H1 (cell line): ENCODE measurements at regions not wholly inside any gene's neighbourhood (a gene's known extent, or its start where the extent isn't known, plus 50 kb on each side); places are given as distances from the start of the nearest gene placed in this dataset.

ENCODE experiments used
- CTCF ChIA-PET: fragments of 300-600 bp; sonication (Branson Sonifier 250); formaldehyde crosslinking; loops from one replicate; lab custom pipeline; 2021; ENCODE audit not compliant: partially characterized antibody; lab: Charles Lee
- POLR2A ChIA-PET: fragments of 300-600 bp; sonication (Branson Sonifier 250); formaldehyde crosslinking; loops from one replicate; lab custom pipeline; 2021; ENCODE audit warnings: inconsistent platforms; ENCODE audit not compliant: partially characterized antibody; lab: Charles Lee
- DNase-seq, 2 experiments: peaks; one replicate each; pipeline versions ENCODE4 v3.0.0 to v3.0.0-alpha.2; 2010 to 2022; ENCODE audit warnings: low spot score in 2 of 2, low read depth in 1 of 2, mixed read lengths in 1 of 2
- FAIRE-seq: peaks from 2 replicates; lab custom pipeline; 2011; peaks lifted over from hg19 to GRCh38; lab: Jason Lieb, UNC
- H2AFZ ChIP-seq: 2 replicates; pipeline ENCODE4 v1.8.1; 2012; ENCODE audit warnings: low read length, inconsistent platforms
- H2AK5ac ChIP-seq: 2 replicates; pipeline ENCODE4 v1.6.1; 2013; ENCODE audit warnings: low read depth, low read length
- H2BK120ac ChIP-seq: replicated peaks from 2 replicates; pipeline ENCODE3; 2013; ENCODE audit warnings: low read depth, low read length, inconsistent platforms
- H2BK12ac ChIP-seq: 2 replicates; pipeline ENCODE4 v1.6.1; 2013; ENCODE audit warnings: low read depth, low read length
- H2BK15ac ChIP-seq: 2 replicates; pipeline ENCODE4 v1.6.1; 2013; ENCODE audit warnings: low read length
- H2BK20ac ChIP-seq: 2 replicates; pipeline ENCODE4 v1.6.1; 2013; ENCODE audit warnings: low read length
- H2BK5ac ChIP-seq: 2 replicates; pipeline ENCODE4 v1.6.1; 2013; ENCODE audit warnings: low read depth, low read length
- H3K14ac ChIP-seq: 2 replicates; pipeline ENCODE4 v1.6.1; 2013; ENCODE audit warnings: inconsistent platforms; ENCODE audit not compliant: insufficient read length
- H3K18ac ChIP-seq: 2 replicates; pipeline ENCODE4 v1.6.1; 2013; ENCODE audit warnings: low read length; ENCODE audit errors: extremely low read depth
- H3K23ac ChIP-seq: 2 replicates; pipeline ENCODE4 v1.6.1; 2013; ENCODE audit warnings: inconsistent platforms; ENCODE audit not compliant: insufficient read length
- H3K23me2 ChIP-seq: 2 replicates; pipeline ENCODE4 v1.6.1; 2013; ENCODE audit warnings: low read depth, low read length
- H3K27ac ChIP-seq: 2 replicates; pipeline ENCODE4 v1.6.1; 2011; ENCODE audit warnings: low read depth, low read length, inconsistent platforms
- H3K27me3 ChIP-seq, 4 experiments: replicated peaks in 1 of 4; 1 replicate in 1 of 4; 2 replicates in 3 of 4; pipeline versions ENCODE4 v1.6.1 to v1.8.1; 2011 to 2013; ENCODE audit warnings: low read length in 3 of 4, mild to moderate bottlenecking in 3 of 4, inconsistent platforms in 2 of 4, mixed read lengths in 2 of 4, moderate library complexity in 1 of 4; ENCODE audit not compliant: control insufficient read depth in 3 of 4, insufficient read depth in 3 of 4; ENCODE audit errors: extremely low read depth in 1 of 4
- H3K36me3 ChIP-seq, 4 experiments: 2 replicates each; pipeline versions ENCODE4 v1.6.1 to v1.8.1; 2011 to 2013; ENCODE audit warnings: mild to moderate bottlenecking in 4 of 4, low read length in 3 of 4, moderate library complexity in 2 of 4, control low read depth in 1 of 4, inconsistent platforms in 1 of 4; ENCODE audit not compliant: insufficient read depth in 4 of 4, control insufficient read depth in 2 of 4
- H3K4ac ChIP-seq: replicated peaks from 2 replicates; pipeline ENCODE3; 2013; ENCODE audit warnings: low read length, low read depth, mixed read lengths, inconsistent platforms; ENCODE audit not compliant: insufficient read length
- H3K4me1 ChIP-seq, 4 experiments: replicated peaks in 1 of 4; 1 replicate in 1 of 4; 2 replicates in 3 of 4; pipeline versions ENCODE4 v1.6.1 to v1.8.1; 2011 to 2013; ENCODE audit warnings: low read length in 3 of 4, inconsistent platforms in 2 of 4, mixed read lengths in 1 of 4; ENCODE audit not compliant: insufficient read depth in 4 of 4, control insufficient read depth in 3 of 4
- H3K4me2 ChIP-seq, 2 experiments: 2 replicates each; pipeline versions ENCODE4 v1.6.1 to v1.8.1; 2011 to 2013; ENCODE audit warnings: low read depth in 2 of 2, low read length in 2 of 2, control low read depth in 1 of 2, inconsistent platforms in 1 of 2, mild to moderate bottlenecking in 1 of 2; ENCODE audit not compliant: insufficient read depth in 1 of 2
- H3K4me3 ChIP-seq, 4 experiments: fragments of 200-600, 300-600 bp in 1 of 4; sonication (generic), shearing (Covaris generic), sonication (Bioruptor Twin) in 1 of 4; 2 replicates each; pipeline versions ENCODE4 v1.5.1 to v1.8.1; 2011 to 2016; ENCODE audit warnings: low read length in 4 of 4, low read depth in 3 of 4, control low read depth in 2 of 4, inconsistent platforms in 2 of 4, mild to moderate bottlenecking in 2 of 4, mixed read lengths in 1 of 4, moderate library complexity in 1 of 4; ENCODE audit not compliant: insufficient read depth in 2 of 4; ENCODE audit errors: extremely low read depth in 1 of 4
- H3K56ac ChIP-seq: replicated peaks from 2 replicates; pipeline ENCODE3; 2013; ENCODE audit warnings: low read depth, mild to moderate bottlenecking, mixed read lengths, low read length, inconsistent platforms; ENCODE audit not compliant: insufficient read length
- H3K79me1 ChIP-seq: 2 replicates; pipeline ENCODE4 v1.6.1; 2013; ENCODE audit warnings: low read depth, low read length, control low read depth
- H3K79me2 ChIP-seq, 2 experiments: 2 replicates each; pipeline versions ENCODE4 v1.6.1 to v1.8.1; 2012 to 2013; ENCODE audit warnings: low read length in 2 of 2, mild to moderate bottlenecking in 2 of 2, inconsistent platforms in 1 of 2; ENCODE audit not compliant: insufficient read depth in 2 of 2, control insufficient read depth in 1 of 2
- H3K9ac ChIP-seq, 4 experiments: replicated peaks in 1 of 4; 1 replicate in 1 of 4; 2 replicates in 3 of 4; pipeline versions ENCODE4 v1.6.1 to v1.8.1; 2011 to 2013; ENCODE audit warnings: low read depth in 3 of 4, low read length in 3 of 4, control low read depth in 2 of 4, mild to moderate bottlenecking in 2 of 4, moderate library complexity in 2 of 4, inconsistent platforms in 1 of 4; ENCODE audit errors: extremely low read depth in 1 of 4
- H3K9me3 ChIP-seq, 2 experiments: 2 replicates each; pipeline versions ENCODE4 v1.6.1 to v1.8.1; 2012 to 2013; ENCODE audit warnings: mild to moderate bottlenecking in 2 of 2, moderate library complexity in 2 of 2, control low read depth in 1 of 2, inconsistent platforms in 1 of 2, low read depth in 1 of 2, low read length in 1 of 2, mixed read lengths in 1 of 2; ENCODE audit not compliant: insufficient read depth in 2 of 2
- H4K20me1 ChIP-seq, 2 experiments: replicated peaks in 1 of 2; 2 replicates each; pipeline versions ENCODE3 to v1.8.1; 2011 to 2013; ENCODE audit warnings: inconsistent platforms in 2 of 2, low read length in 2 of 2, mild to moderate bottlenecking in 1 of 2; ENCODE audit not compliant: insufficient read depth in 2 of 2, control insufficient read depth in 1 of 2
- H4K5ac ChIP-seq: 2 replicates; pipeline ENCODE4 v1.6.1; 2013; ENCODE audit warnings: low read length, low read depth, mixed read lengths, inconsistent platforms; ENCODE audit not compliant: insufficient read length
- H4K8ac ChIP-seq: 2 replicates; pipeline ENCODE4 v1.8.0; 2013; ENCODE audit warnings: mild to moderate bottlenecking, moderate library complexity, low read length, inconsistent platforms; ENCODE audit not compliant: insufficient read depth; ENCODE audit errors: extremely low read depth
- H4K91ac ChIP-seq: replicated peaks from 2 replicates; pipeline ENCODE3; 2013; ENCODE audit warnings: low read length, mixed read lengths, inconsistent platforms; ENCODE audit not compliant: insufficient read length
- BCL11A ChIP-seq, 2 experiments: IDR thresholded peaks; one replicate each; pipeline ENCODE4 v1.6.1; 2011; ENCODE audit warnings: low read depth in 2 of 2, low read length in 2 of 2, mild to moderate bottlenecking in 2 of 2
- CTBP2 ChIP-seq: IDR thresholded peaks from 2 replicates; pipeline ENCODE4 v1.7.0; 2011; ENCODE audit warnings: borderline replicate concordance, mild to moderate bottlenecking, moderate library complexity, mixed read lengths, low read length; ENCODE audit not compliant: insufficient read depth, insufficient read length
- NANOG ChIP-seq: IDR thresholded peaks from 2 replicates; pipeline ENCODE4 v1.6.1; 2011; ENCODE audit warnings: low read length, low read depth, mild to moderate bottlenecking, inconsistent platforms; ENCODE audit not compliant: insufficient read depth, poor library complexity, severe bottlenecking
- RAD21 ChIP-seq, 2 experiments: IDR thresholded peaks in 1 of 2; conservative IDR thresholded peaks in 1 of 2; 2 replicates each; pipeline ENCODE4 v1.6.1; 2011; ENCODE audit warnings: low read depth in 2 of 2, low read length in 2 of 2, improper control_type of control experiment in 1 of 2, inconsistent platforms in 1 of 2, mild to moderate bottlenecking in 1 of 2, moderate library complexity in 1 of 2
- TAF1 ChIP-seq: IDR thresholded peaks from 2 replicates; pipeline ENCODE4 v1.6.1; 2011; ENCODE audit warnings: mild to moderate bottlenecking, low read depth, low read length
- YY1 ChIP-seq: IDR thresholded peaks from 2 replicates; pipeline ENCODE4 v1.6.1; 2011; ENCODE audit warnings: low read depth, mild to moderate bottlenecking, low read length
- WGBS, 2 experiments: shearing (Covaris generic) in 1 of 2; methylation state at CpG; one replicate each; pipeline versions ENCODE4 v1.1.6 to v1.1.7; 2013 to 2015; ENCODE audit warnings: low lambda C conversion rate in 2 of 2, mixed read lengths in 2 of 2, inconsistent platforms in 1 of 2, low coverage in 1 of 2, missing lambda C conversion rate in 1 of 2; ENCODE audit not compliant: insufficient replicate concordance in 2 of 2, insufficient coverage in 1 of 2, insufficient read length in 1 of 2; ENCODE audit errors: extremely low coverage in 1 of 2, missing lambda C conversion rate in 1 of 2; 5-methylcytosine and 5-hydroxymethylcytosine counted together

DNA sequence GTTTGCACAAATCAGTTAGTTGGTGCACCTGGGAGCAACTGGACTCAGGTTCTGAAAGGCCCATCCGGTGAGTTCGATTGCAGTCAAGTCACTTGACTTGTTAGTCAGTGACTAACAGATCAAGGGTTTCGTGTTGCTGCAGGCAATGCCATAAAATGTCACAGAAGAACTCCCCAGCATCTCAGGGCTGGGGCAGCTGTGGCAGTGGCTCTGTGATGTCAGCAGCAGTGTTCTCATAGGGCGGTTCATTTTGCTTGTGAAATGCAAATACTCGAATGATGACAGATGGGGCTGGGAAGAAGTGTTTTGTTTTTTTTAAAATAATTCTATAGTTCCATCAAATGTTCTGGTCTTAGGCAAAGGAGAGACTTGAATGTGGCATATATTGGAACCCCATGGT, 287.8 kb downstream of the LMX1A start:
- ChIA-PET CTCF (interaction anchor here (1.4 kb wide), 1 partner anchor 8 kb away, joined by 5 read pairs; no protein-coding TSS in a partner anchor), POLR2A (no interaction called here)
- H3K36me3 ChIP-seq: no peaks in the 10 kb centered on the region
- no peaks in the 10 kb centered on the region for H4K20me1 ChIP-seq
- FAIRE-seq (no peak), DNase-seq (no peak)
- no peak overlapping the region for H3K9ac ChIP-seq
- H3K79me2 ChIP-seq: no peaks in the 10 kb centered on the region
- 87% methylated on average over 5 of the region's 5 CpGs; no CpG with 5 or more reads in 1 of the 2 experiments for WGBS, 2 experiments
- no peak overlapping the region for H4K5ac ChIP-seq
- TF ChIP-seq CTBP2 (no peak), RAD21 (IDR thresholded peaks at IDR 0.05 in 1 of 2, conservative IDR thresholded peaks at IDR 0.05 in 1 of 2; ENCODE audit: low read depth in 2 of 2, low read length in 2 of 2) (no peak), NANOG (no peak), BCL11A (IDR thresholded peaks at IDR 0.05; ENCODE audit: low read depth in 2 of 2, low read length in 2 of 2) (no peak), YY1 (no peak), TAF1 (no peak)
- no peak overlapping the region for H2BK5ac ChIP-seq
- no peak overlapping the region for H3K23ac ChIP-seq
- H2BK20ac ChIP-seq: no peak overlapping the region
- H3K27ac ChIP-seq: no peak overlapping the region
- 0 out of 2 replicates have a peak, but pooled peaks cover 3% of the 10 kb centered on the region for H3K23me2 ChIP-seq
- H3K4ac ChIP-seq: no peak overlapping the region
- H2BK15ac ChIP-seq: no peak overlapping the region
- peaks cover 0 to 7% (median 4%) of the 10 kb centered on the region in 4 experiments; a peak in 3 of 7 replicates for H3K27me3 ChIP-seq
- no peak overlapping the region for H3K4me2 ChIP-seq
- H3K4me1 ChIP-seq: peaks cover 0 to 9% (median 4%) of the 10 kb centered on the region in 4 experiments; a peak in 3 of 7 replicates
- no peak overlapping the region for H4K91ac ChIP-seq
- no peaks in the 10 kb centered on the region for H3K9me3 ChIP-seq
- H3K18ac ChIP-seq: no peak overlapping the region
- H2AFZ ChIP-seq: no peak overlapping the region
- no peak overlapping the region for H3K56ac ChIP-seq
- H3K4me3 ChIP-seq: no peak overlapping the region
- no peak overlapping the region for H3K14ac ChIP-seq
- H2AK5ac ChIP-seq: no peak overlapping the region
- no peak overlapping the region for H4K8ac ChIP-seq
- no peak overlapping the region for H2BK12ac ChIP-seq
- H3K79me1 ChIP-seq: no peaks in the 10 kb centered on the region
- H2BK120ac ChIP-seq: no peak overlapping the region
